ENCODE measurements at regions not wholly inside any gene's neighbourhood (a gene's known extent, or its start where the extent isn't known, plus 50 kb on each side); places are given as distances from the start of the nearest gene placed in this dataset.

- TF ChIP-seq CTCF (IDR thresholded peaks at IDR 0.05; ENCODE audit: low read length) (no peak), EZH2phosphoT487 (IDR thresholded peaks at IDR 0.05; ENCODE audit: low read length) (no peak)
Measured at GRCh38 chr1:238345837-238346236, 455.1 kb upstream of the ZP4 start.

All from MM.1S (cell line).